ENCODE measurements at regions not wholly inside any gene's neighbourhood (a gene's known extent, or its start where the extent isn't known, plus 50 kb on each side); places are given as distances from the start of the nearest gene placed in this dataset.

- Mint-ChIP-seq H3K27me3 (ENCODE audit: low read depth) (peaks cover 5% of the 10 kb centered on the region), H3K4me1 (no peaks in the 10 kb centered on the region), H3K27ac (no peak overlapping the region), H3K4me3 (no peak overlapping the region), H3K9me3 (peaks cover 10 to 11% of the 10 kb centered on the region in 2 experiments; a peak in 4 of 5 replicates), H3K36me3 (ENCODE audit: insufficient read depth in 1 of 3, low read depth in 3 of 3) (peaks cover 0 to 4% (median 0%) of the 10 kb centered on the region in 3 experiments; a peak in 4 of 7 replicates)
- no CpG with 5 or more reads among the region's 1 CpG for WGBS (ENCODE audit: extremely low coverage, insufficient read length, low lambda C conversion rate)
- no peaks in the 10 kb centered on the region for H3K9me3 ChIP-seq (ENCODE audit: control insufficient read depth, low read depth, low read length)
- H4K5ac ChIP-seq (ENCODE audit: insufficient read length, low read depth, low read length), result no peak overlapping the region
- no peaks in the 10 kb centered on the region for H3K79me1 ChIP-seq (ENCODE audit: insufficient read depth, low read depth, low read length, poor library complexity, severe bottlenecking)
- H3K23me2 ChIP-seq (ENCODE audit: insufficient read length, low read depth, low read length, poor library complexity, severe bottlenecking), result no peaks in the 10 kb centered on the region
- no peak overlapping the region for H3K18ac ChIP-seq (ENCODE audit: insufficient read length, low read depth, low read length)
- TF ChIP-seq, protein P1, sequence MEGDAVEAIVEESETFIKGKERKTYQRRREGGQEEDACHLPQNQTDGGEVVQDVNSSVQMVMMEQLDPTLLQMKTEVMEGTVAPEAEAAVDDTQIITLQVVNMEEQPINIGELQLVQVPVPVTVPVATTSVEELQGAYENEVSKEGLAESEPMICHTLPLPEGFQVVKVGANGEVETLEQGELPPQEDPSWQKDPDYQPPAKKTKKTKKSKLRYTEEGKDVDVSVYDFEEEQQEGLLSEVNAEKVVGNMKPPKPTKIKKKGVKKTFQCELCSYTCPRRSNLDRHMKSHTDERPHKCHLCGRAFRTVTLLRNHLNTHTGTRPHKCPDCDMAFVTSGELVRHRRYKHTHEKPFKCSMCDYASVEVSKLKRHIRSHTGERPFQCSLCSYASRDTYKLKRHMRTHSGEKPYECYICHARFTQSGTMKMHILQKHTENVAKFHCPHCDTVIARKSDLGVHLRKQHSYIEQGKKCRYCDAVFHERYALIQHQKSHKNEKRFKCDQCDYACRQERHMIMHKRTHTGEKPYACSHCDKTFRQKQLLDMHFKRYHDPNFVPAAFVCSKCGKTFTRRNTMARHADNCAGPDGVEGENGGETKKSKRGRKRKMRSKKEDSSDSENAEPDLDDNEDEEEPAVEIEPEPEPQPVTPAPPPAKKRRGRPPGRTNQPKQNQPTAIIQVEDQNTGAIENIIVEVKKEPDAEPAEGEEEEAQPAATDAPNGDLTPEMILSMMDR (conservative IDR thresholded peaks at IDR 0.05), result no peak
- no peak overlapping the region for H3K9ac ChIP-seq (ENCODE audit: extremely low read depth, insufficient read length, low read length)
- H3K56ac ChIP-seq (ENCODE audit: insufficient read length, low read depth, low read length), result no peak overlapping the region
- H2BK5ac ChIP-seq (ENCODE audit: insufficient read length, low read length), result no peak overlapping the region
- no peak overlapping the region for H4K91ac ChIP-seq (ENCODE audit: insufficient read length, low read depth, low read length)
- H3K4ac ChIP-seq (ENCODE audit: low read depth, low read length), result no peak overlapping the region
- no peak overlapping the region for H3T11ph ChIP-seq (ENCODE audit: low read length)
- H2BK15ac ChIP-seq (ENCODE audit: low read depth, low read length), result no peak overlapping the region
- no peak overlapping the region for H2BK12ac ChIP-seq (ENCODE audit: insufficient read length, low read depth, low read length)
- no peak overlapping the region for H2AFZ ChIP-seq (ENCODE audit: low read length)
- H3K27me3 ChIP-seq (ENCODE audit: insufficient read depth, low read length), result no peaks in the 10 kb centered on the region
- no peak overlapping the region for H2BK120ac ChIP-seq (ENCODE audit: low read depth, low read length, poor library complexity, severe bottlenecking)
- H4K8ac ChIP-seq (replicated peaks; ENCODE audit: insufficient read length, low read depth, low read length), result no peak overlapping the region
- H3K14ac ChIP-seq (ENCODE audit: insufficient read depth, low read length), result no peak overlapping the region
- H3K27ac ChIP-seq (ENCODE audit: insufficient read length, low read depth, low read length), result no peak overlapping the region
- no peak overlapping the region for H2AK5ac ChIP-seq (ENCODE audit: insufficient read length, low read length)
- no peaks in the 10 kb centered on the region for H3K79me2 ChIP-seq (ENCODE audit: insufficient read depth, low read length)
- H3K4me2 ChIP-seq (ENCODE audit: insufficient read depth, insufficient read length, low read length), result no peak overlapping the region
- H4K20me1 ChIP-seq (ENCODE audit: control insufficient read depth, insufficient read depth, insufficient read length), result no peaks in the 10 kb centered on the region
- H3K23ac ChIP-seq (ENCODE audit: insufficient read length, low read depth, low read length), result no peak overlapping the region
- no peak overlapping the region for H2BK20ac ChIP-seq (ENCODE audit: low read depth, low read length, poor library complexity, severe bottlenecking)
- H3K4me1 ChIP-seq (ENCODE audit: insufficient read depth, low read length), result no peaks in the 10 kb centered on the region
- no peak for DNase-seq
These were observed 112.0 kb upstream of the CHST15 start for GRCh38 chr10:124205432-124205831.
